T47D (cell line): ENCODE measurements at regions not wholly inside any gene's neighbourhood (a gene's known extent, or its start where the extent isn't known, plus 50 kb on each side); places are given as distances from the start of the nearest gene placed in this dataset.

ENCODE experiments used
- DNase-seq, 2 experiments: peaks; one replicate each; pipeline versions ENCODE4 v3.0.0 to v3.0.0-alpha.2; 2011 to 2012; ENCODE audit warnings: low read depth in 1 of 2, low spot score in 1 of 2
- JUND ChIP-seq: IDR thresholded peaks from 2 replicates; pipeline ENCODE4 v1.6.1; 2012; ENCODE audit warnings: low read depth
- in situ Hi-C: cut with HindIII; loops from 2 replicates; pipeline ENCODE4 v1.10.0; 2016; ENCODE audit warnings: low sequenced_read_pairs, low pct_unique_long_range_greater_than_20kb

GRCh38 chr5:56594792-56595191, 220.6 kb upstream of the MAP3K1 start:
- no peak for DNase-seq
- TF ChIP-seq JUND = no peak
- in situ Hi-C loops = no loop called here

DNA sequence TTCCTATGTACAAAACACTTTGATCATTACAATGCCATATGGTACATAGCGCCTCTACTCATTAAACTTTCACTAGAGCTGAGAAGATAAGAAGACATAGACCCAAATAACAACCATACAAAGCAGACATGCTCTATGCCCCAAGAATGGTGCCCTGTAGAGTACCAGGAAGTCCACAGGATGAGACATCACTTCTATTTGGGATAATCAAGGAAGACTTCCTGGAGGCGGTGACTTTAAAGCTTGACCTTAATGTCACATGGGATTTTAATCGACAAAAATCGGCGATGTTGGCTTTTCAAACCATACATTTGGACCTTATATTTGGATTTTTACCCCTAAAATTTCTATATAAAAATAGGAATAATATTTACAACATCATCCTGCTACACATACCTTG, 224.3 kb upstream of the MAP3K1 start:
- in situ Hi-C loops = no loop called here
- no peak for DNase-seq
- TF ChIP-seq JUND = no peak

DNA sequence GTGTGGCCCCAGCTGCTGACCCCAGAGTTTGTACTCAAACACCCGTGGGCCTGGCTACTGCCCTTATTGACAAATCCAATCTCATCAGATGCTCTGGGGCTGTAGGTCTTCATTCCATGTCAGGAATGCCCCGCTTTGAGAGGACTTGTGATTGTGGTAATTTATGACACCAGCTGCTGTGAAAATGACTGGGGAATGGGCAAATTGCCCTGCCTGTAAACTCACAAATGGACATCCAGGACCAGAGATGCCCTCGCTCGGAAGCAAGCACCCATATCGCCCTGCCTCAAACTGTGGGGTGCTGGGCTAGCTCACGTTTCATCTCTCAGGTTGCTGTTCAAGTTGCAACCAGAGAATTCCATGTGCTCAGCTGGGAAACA, 225.9 kb upstream of the MAP3K1 start:
- DNase-seq = no peak
- TF ChIP-seq JUND = no peak
- in situ Hi-C loops = no loop called here

GRCh38 chr5:56588636-56589480, 226.5 kb upstream of the MAP3K1 start:
- in situ Hi-C loops = no loop called here
- DNase-seq = no peak
- no peak for TF ChIP-seq JUND

- no peak for TF ChIP-seq JUND
- no peak for DNase-seq
- in situ Hi-C loops = no loop called here
These were observed 227.2 kb upstream of the MAP3K1 start for GRCh38 chr5:56588131-56588487.

- TF ChIP-seq JUND = no peak
- in situ Hi-C loops = no loop called here
- DNase-seq = no peak
These were observed 227.8 kb upstream of the MAP3K1 start for GRCh38 chr5:56587381-56588130.

DNA sequence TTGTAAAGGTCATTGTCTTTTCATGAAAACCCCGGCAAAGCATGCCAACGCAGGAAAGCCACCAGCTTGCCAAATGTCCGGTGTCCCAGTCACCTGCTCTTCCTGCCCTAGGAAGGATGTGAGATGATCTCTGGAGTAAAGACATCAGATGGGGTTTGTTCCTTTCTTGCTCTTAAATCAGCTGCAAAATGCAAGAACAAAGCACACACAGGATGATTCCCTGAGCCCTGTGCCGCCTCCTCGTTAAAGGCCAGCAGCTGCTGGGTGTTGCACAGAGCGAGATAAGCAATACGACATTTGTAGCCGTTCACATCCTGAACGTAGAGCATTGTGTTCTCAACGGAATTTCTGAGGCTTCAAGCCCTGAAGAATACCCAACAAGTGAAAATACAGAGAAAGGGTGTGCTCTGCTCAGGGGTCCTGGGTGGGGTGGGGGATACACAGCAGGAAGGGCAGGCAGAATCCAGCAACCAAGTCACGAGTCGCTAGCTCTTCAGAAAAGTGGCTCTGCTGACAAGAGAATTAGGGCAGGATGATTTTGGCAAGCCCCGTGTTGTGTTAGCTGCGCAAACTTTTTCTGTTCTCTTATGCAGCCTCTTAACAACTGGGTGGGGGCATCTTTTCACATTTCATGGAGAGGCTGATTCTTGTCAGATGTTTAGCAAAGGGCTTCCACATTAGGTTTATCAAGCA, 229.2 kb upstream of the MAP3K1 start:
- no peak for DNase-seq
- no peak for TF ChIP-seq JUND
- in situ Hi-C loops = no loop called here

DNA sequence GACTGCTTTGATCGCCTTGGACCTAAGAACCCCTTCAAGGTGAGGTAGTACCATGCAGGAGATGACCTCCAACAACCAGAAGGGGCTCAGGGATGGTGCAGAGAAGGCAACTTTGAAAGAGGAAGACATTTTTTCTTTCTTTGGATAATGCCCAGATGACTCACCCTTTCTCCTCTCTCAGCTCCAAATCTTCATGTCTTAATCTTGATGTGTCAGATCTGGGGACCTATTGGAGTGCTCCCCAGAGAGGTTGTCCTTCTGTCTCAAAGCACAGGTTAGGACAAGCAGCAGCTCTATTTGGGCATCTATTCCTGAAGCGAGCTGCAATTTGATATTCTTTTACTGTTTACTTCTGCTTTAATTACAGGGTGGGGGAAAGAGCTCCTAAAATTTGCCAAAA, 229.9 kb upstream of the MAP3K1 start:
- no peak for TF ChIP-seq JUND
- in situ Hi-C loops = no loop called here
- no peak for DNase-seq

GRCh38 chr5:56581426-56581825, 233.9 kb upstream of the MAP3K1 start:
- DNase-seq = no peak
- in situ Hi-C loops = no loop called here
- TF ChIP-seq JUND = no peak

GRCh38 chr5:56580864-56581263, 234.5 kb upstream of the MAP3K1 start:
- TF ChIP-seq JUND = no peak
- no peak for DNase-seq
- in situ Hi-C loops = no loop called here

- in situ Hi-C loops = no loop called here
- DNase-seq = no peak
- TF ChIP-seq JUND = no peak
These were observed 239.5 kb upstream of the MAP3K1 start for GRCh38 chr5:56575821-56576220.

- no peak for DNase-seq
- TF ChIP-seq JUND = no peak
- in situ Hi-C loops = no loop called here
These were observed 240.6 kb upstream of the MAP3K1 start for GRCh38 chr5:56574778-56575177.

DNA sequence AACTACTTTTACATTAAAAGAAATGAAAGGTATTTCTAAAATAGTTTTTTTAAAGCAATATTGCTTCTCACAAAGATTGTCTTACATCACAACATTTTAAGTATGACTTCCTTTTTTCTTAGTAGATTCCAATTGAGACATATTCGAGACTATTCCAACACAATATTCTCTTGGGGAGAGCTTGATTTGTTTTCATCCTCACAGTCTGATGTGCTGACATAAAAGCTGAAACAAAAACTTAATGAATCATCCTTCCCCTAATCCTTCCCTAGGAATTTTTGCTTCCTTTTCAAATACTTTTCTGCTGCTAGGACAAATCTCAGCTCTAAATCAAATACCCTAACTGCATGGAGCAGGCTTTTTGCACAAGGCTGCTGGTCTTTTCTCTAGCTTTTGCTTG, 245.8 kb upstream of the MAP3K1 start:
- in situ Hi-C loops = no loop called here
- TF ChIP-seq JUND = no peak
- no peak for DNase-seq
